A673 (cell line): ENCODE measurements at regions not wholly inside any gene's neighbourhood (a gene's known extent, or its start where the extent isn't known, plus 50 kb on each side); places are given as distances from the start of the nearest gene placed in this dataset.

Experiments
- CTCF ChIP-seq: fragments of 300-800, 200-600 bp; sonication (generic); conservative IDR thresholded peaks from 2 replicates; pipeline ENCODE4 v1.5.1; 2017; ENCODE audit warnings: low read depth, mild to moderate bottlenecking, antibody characterized with exemption, low read length, moderate library complexity, mixed read lengths
- EZH2 ChIP-seq: fragments of 200-600 bp; sonication (generic); IDR thresholded peaks from 2 replicates; pipeline ENCODE4 v1.6.1; 2017; ENCODE audit warnings: borderline replicate concordance, low read depth, mild to moderate bottlenecking, mixed read lengths, antibody characterized with exemption, low read length; ENCODE audit not compliant: poor library complexity, severe bottlenecking

DNA sequence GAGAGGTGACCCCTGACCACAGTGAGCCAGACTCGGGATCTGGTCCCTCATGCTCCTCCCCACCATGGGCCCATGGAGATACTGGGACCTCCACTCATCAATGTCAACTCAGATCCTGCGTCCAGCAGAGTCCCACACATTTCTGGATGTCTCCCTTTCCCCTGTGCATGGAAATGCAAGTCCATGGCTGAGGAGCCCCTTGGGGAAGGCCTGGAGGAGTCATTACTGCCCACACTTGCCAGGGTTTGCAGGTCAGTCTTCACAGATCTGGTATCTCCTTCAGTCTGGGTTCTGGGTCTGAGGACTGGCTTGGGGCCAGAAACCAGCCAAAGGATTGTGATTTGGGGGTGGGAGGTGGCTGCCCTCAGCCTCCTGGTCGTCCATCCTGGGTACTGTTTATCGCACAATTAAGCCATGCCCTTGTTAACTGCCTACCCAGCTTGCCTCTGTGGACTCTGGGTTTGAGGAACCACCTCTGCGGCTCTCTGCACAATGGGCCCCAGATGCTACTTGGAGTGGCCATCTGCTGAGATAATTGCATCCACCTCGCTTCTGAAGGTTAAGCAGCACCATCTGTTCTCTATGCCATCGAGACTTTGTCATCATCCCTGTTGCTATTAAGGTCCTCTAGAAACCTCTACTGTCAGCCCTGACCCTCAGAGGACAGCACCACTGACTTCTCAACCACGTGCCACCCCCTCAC lies 49.9 kb upstream of the KLF13 start:
- TF ChIP-seq CTCF (no peak), EZH2 (no peak)
